GM21423 (cell line): ENCODE measurements at regions not wholly inside any gene's neighbourhood (a gene's known extent, or its start where the extent isn't known, plus 50 kb on each side); places are given as distances from the start of the nearest gene placed in this dataset.
"Not testable (repeated sequence)": the region's sequence is repeated elsewhere in the genome, so short reads cannot be mapped to it uniquely, and the experiment has no call there.

Experiments
- ATAC-seq: cut with Tn5 transposase; IDR thresholded peaks from one replicate; pipeline ENCODE4 v1.9.1; 2021; ENCODE audit warnings: mild to moderate bottlenecking, moderate library complexity; ENCODE audit not compliant: unreplicated experiment

DNA sequence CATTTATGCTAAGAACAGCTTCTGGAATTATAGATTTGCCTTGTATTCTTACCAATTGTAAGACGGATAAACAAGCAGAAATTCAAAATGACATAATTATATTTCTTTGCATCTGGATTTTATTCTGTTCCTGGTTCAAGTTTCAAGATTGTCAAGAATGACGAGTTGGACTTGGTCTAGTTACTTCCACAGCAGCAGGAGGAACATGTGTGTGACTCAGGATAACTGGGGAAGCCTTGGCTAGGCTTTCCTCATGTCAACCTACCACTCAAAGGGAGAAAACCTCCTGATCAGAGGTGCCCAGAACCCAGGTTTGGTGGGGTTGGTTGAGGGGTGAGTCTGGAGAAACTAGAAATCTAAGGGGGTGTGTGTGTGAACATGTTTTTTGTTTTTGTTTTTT lies 259.7 kb downstream of the SOX2 start:
- no peak for ATAC-seq

DNA sequence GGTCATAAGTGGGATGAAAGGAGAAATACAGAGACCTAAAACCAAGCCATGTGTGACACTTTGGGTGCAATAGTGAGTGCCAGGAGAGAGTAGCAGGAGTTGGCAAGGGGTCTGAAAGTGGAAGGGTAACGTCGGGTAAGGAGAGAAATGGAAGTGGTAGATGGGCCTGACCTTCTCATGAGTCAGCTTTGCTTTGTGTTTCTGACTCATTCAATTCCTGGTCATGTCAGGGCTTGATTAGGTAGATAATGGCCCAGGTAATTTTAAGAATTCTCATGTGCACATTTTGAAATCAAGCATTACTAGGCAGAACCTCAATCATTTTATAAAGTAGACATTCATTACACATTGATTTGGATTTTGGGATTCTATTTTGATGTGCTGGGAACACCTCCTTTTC lies 262.5 kb downstream of the SOX2 start:
- no peak for ATAC-seq

DNA sequence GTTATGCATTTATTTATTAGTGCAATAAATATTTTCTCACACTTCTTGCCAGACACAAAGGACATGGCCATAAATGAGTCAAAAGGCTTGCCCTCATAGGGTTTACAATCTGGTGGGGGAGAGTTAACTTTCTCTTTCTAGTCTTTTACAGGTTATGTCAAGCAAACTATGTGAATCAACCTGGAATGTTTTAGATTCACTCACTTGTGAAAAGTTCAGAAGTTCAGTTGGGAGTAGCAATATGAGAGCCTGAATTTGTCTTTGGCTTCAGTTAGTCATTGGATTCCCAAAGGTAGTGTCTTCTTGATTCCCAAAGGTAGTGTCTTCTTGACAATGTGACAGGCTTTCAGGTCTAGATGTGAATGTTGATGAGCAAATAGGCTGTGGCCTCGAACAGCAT lies 264.8 kb downstream of the SOX2 start:
- no peak for ATAC-seq

DNA sequence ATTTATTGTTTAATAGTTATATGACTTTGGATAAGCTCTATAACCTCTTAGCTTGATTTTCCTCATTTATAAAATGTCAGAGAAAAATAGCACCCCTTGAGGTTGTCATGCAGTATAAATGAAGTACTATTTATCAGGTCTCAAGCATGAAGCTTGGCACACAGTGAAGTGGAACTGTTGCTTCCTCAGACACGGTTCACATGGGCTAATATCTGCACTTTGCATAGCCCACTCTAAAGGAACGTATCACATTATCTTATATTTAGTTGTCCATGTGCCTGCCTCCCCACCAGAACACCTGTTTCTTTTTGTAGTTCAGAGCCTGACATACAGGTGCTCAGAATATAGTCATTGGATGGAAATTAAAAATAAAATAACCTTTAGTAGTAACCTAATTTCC lies 273.7 kb downstream of the SOX2 start:
- no peak for ATAC-seq

GRCh38 chr3:181987736-181988135 lies 276.0 kb downstream of the SOX2 start:
- ATAC-seq, result no peak

GRCh38 chr3:181998828-181999227 lies 287.1 kb downstream of the SOX2 start:
- ATAC-seq, result no peak

DNA sequence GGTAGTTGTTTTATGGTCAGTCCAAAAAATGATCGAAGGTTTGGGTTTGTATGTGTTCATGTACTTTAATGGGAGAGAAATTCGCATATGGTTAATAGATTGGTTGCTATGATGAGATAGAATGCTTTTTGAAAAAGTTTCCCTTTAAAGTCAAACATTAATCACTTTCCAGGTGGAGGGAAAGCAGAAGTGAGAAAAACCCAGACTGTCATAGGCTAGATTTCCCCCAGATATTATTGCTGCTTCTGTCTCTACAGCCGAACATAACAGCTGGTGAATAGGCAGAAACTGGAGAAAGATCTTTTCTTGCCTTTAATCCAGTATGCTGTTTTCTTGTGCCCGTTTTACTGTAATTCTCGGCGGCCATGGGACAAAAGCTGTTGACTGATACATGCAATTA lies 287.6 kb downstream of the SOX2 start:
- peak; percentile 54 for ATAC-seq

GRCh38 chr3:182000447-182000846 lies 288.7 kb downstream of the SOX2 start:
- no peak for ATAC-seq

DNA sequence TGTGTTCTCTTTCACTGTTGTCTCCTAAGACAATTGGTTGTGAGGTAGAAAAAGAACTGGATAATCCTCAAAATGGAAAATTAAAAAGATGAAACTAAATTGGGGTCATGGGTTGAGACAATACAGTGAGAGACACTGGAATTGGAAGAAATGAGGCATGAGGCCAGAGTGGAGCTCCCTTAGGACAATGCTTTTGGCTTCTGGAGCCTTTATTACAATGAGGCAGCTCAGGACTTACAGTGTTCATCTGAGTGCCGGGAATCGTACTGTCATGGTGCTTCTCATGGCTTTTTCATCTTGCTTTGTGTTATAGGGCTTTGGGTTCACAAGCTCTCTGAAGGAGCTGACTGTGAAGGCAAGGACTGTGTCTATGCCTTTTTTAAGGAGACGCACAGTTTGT lies 293.5 kb downstream of the SOX2 start:
- no peak for ATAC-seq

DNA sequence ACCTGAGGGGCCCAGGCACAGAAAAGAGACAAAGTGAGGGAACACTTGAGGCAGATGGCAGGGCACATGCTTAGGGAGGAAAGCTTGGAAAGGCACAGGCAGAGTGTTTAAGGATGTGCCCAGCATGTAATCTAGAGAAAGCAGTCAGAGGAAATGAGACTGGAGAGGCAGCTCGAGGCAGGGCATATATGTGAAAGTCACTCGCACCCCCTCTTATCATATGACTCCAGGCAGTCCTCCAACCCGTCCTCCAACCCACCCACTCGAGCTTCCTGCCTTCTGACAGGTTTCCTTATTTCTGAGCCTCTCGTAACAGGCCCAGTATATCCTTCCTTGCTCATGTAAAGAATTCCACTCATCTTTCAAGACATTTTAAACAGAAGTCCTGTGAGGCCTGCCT lies 294.0 kb downstream of the SOX2 start:
- ATAC-seq, result no peak

DNA sequence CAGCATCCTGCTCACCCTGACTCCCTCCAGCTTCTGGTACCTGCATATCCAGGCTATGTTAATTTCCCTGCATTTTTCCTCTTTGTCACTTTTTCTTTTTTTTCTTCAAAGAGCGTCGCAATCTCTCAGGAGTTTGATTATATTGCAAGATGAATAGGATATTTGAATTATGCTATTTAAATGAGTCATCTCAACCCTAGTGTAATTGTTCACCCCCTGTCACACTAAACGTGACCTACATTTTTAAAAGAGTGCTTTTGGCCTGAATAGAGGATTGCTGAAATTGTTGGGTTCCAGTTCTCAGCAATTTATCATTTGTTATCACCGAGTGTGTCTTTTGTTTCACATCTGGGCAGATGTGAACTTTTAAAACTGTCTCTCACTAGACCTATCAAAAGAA lies 294.7 kb downstream of the SOX2 start:
- no peak for ATAC-seq

DNA sequence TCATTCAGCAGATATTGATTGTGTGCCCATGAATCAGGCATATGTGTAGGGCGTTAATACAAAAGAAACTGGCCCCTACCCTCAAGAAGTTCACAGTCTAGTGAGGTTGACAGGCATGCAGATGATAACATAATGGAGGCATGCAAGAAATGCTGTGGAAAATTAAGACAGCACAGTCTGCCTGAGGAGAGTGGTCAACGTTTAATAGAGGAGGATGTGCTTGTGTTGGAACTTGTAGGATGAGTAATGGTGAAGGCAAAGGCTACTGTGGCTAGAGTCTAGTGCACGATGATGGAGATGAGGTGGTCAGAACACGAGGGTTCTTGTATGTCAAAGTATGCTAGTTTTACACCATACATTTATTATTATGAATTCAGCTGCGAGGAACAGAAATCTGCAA lies 295.7 kb downstream of the SOX2 start:
- no peak for ATAC-seq

- ATAC-seq, result no peak
Observed at GRCh38 chr3:182018361-182018760, 306.6 kb downstream of the SOX2 start.

- ATAC-seq, result no peak
Observed at GRCh38 chr3:182019926-182020325, 308.2 kb downstream of the SOX2 start.

- no peak for ATAC-seq
Observed at GRCh38 chr3:182023843-182024242, 312.1 kb downstream of the SOX2 start.

- ATAC-seq, result no peak
Observed at GRCh38 chr3:182027366-182027765, 315.6 kb downstream of the SOX2 start.

DNA sequence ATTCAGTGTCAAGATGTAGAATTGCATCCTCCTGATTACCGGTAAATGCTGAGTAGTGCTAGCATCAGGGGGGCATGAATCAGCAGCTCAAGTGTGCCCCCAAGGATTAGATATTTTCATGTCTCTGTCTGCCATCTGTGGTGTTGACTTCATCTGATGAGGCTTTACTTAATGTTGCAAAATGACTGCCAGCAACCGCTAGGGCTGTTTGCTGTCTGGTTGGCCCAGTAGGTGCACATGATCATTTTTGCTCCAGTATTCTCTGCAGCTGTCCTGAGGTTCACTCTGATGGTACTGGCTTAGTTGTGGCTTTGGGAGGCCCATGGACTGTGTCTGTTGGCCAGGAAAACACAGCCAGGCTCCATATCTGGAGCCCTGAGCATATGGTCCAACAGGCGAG lies 316.4 kb downstream of the SOX2 start:
- ATAC-seq, result no peak

DNA sequence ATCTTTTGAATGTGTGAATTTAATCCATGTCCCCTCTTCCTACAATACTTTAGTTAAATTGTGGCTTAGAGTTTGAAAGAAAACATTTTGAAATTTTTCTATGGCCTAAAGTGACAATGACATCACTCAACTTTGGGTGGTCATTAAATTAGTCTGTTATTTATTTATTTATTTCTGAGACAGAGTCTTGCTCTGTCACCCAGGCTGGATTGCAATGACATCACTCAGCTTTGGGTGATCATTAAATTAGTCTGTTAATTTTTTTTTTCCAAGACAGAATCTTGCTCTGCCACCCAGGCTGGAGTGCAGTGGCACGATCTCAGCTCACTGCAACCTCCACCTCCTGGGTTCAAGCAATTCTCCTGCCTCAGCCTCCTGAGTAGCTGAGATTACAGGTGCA lies 322.5 kb downstream of the SOX2 start:
- ATAC-seq, result not testable (repeated sequence)

GRCh38 chr3:182035324-182035723 lies 323.6 kb downstream of the SOX2 start:
- ATAC-seq, result no peak

DNA sequence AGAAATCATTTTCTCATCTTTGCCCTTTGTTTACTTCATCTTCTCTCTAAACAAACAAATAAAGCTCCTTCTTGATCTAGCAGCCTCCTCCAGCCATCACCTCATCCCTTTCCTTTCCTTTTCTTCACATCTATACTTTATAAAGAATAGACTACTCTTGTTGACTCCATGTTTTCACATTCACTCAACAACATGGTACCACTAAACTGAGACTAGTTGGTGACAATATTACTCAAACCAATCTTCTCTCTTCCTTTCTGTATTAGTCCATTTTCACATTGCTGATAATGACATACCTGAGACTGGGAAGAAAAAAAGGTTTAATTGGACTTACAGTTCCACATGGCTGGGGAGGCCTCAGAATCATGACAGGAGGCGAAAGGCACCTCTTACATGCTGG lies 324.7 kb downstream of the SOX2 start:
- ATAC-seq, result no peak

GRCh38 chr3:182041668-182042291 lies 330.1 kb downstream of the SOX2 start:
- ATAC-seq, result no peak

DNA sequence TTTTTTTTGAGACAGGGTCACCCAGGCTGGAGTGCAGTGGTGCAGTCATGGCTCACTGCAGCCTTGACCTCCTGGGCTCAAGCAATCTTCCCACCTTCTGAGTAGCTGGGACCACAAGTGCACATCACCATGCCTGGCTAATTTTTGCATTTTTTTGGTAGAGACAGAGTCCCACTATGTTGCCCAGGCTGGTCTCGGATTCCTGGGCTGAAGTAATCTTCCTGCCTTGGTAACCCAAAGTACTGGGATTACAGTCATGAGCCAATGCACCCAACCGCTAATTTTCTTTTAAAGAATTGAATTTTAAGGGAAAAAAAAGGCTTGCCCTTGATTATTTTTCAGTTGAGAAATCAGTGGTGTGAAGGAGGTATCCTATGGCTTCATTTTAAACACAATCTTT lies 334.0 kb downstream of the SOX2 start:
- ATAC-seq, result no peak

GRCh38 chr3:182046166-182046764 lies 334.5 kb downstream of the SOX2 start:
- no peak for ATAC-seq
